GM21390 (cell line): ENCODE measurements at regions not wholly inside any gene's neighbourhood (a gene's known extent, or its start where the extent isn't known, plus 50 kb on each side); places are given as distances from the start of the nearest gene placed in this dataset.

Experiments
- ATAC-seq: cut with Tn5 transposase; IDR thresholded peaks from one replicate; pipeline ENCODE4 v1.9.1; 2021; ENCODE audit not compliant: unreplicated experiment

GRCh38 chr3:23644099-23644498, 161.7 kb upstream of the UBE2E1 start:
- no peak for ATAC-seq

- ATAC-seq = no peak
Measured at GRCh38 chr3:23644676-23645075, 161.1 kb upstream of the UBE2E1 start.

GRCh38 chr3:23645533-23646183, 160.1 kb upstream of the UBE2E1 start:
- no peak for ATAC-seq

- no peak for ATAC-seq
Measured at GRCh38 chr3:23646184-23646920, 159.4 kb upstream of the UBE2E1 start.

DNA sequence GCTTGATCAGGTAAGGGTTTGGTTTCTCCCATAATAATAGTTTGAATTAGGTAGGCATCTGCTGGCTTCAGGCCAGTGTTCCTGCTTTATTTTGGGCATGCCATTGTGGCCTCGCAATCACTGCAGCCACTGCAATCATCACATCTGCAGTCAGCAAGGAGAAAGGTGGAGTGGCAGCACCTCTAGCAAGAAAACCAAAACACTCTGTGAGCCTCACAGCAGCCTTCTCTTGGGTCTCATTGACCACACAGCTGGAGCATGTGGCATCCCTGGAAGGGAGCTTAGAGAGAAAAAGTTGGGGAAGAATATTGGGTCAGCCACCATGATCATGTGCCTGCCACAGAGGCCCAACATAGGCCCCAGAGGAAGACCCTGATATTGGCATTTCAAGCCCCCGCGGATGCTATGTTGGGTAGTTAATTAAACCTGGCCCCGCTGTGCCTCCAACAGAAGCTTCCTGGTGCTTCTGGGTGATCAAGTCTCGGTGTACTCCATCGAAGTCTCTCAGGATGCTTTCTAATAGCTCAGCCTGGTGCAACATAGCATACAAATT, 158.0 kb upstream of the UBE2E1 start:
- ATAC-seq = no peak

DNA sequence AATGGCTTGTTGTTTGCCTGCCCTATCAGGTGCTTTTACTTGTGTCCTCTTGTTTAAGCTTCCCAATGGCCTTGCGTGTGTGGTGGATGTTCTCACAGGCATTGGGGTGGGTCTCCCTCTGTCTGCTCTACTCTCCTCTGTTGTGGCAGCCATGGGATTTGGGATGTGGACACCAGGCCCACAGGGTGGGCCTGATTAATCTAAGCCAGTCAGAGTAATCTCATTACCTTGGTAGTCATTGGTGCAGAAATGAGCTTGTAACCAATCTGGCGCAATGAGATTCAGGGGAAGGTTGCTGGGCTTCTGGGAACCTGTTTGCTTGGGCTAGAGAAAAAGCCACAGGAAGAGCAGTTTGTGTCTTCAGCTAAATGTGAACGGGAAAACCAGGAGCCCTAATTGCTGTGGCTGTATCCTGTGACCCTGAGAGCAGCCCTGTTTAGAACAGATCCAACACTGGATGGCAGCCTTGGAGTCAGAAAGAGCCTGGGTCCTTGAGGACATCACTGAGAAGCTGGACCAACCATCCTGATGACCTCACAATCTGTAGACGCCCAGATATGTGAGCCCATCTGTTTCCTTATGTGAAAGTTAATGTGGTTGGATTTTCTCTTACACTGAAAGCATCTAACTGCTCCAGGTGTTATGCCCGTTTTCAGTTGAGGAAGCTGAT, 157.3 kb upstream of the UBE2E1 start:
- no peak for ATAC-seq

GRCh38 chr3:23648996-23649395, 156.8 kb upstream of the UBE2E1 start:
- ATAC-seq = no peak

DNA sequence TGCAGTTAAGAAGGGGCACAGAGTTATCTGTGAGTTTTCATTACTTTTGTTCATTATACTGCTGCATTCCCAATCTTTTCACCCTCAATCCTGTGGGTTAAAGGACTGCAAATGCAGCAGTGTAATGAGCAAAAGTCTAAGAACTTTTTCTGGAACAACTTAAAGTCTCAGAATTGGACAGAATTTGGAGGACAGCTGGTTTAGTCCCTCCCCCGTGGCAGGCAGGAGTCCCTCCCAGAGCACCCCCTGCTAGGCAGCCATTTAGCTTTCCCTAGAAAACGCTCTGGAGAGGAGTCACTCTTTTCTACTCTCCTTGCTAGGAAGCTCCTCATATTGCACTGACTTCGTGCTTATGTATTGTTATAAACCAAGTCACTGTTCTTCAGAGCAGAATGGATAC, 156.3 kb upstream of the UBE2E1 start:
- ATAC-seq = no peak

DNA sequence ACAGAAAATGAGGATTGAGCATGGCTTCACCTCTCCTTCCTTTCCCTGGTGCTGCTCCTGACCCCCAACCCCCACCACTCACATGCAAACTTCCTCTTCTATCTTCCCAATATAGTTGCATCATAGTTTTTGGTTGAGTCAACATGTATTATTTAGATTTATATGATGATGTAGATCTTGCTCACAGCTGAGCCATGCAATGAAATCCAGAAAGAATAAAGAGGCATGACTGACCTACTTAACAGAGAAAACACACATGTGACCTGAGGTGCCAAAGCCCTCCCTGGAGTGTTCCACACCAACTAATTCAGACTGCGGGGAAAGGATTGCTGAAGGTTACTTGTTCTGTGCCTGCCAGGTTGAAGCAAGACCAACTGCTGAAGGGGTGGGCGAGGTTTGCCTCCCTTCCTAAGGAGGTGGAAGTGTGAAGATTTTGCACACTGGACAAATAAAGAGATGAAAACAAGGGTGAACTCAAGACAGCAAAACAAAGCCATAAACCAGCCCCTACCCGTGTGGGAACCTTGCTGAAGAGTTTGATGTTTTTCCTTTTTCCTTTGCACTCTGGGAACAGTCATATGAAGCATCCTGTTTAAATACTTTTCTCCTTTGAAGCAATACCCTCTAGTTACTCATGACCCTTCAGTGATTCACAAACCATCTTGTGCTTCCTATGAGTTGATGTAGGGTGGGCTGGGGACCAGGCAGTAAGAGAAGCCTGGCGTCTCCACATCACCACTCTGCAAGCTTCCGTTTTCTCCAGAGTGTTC, 155.2 kb upstream of the UBE2E1 start:
- no peak for ATAC-seq

GRCh38 chr3:23653647-23654525, 151.9 kb upstream of the UBE2E1 start:
- ATAC-seq = peak; percentile 94

GRCh38 chr3:23654571-23654970, 151.2 kb upstream of the UBE2E1 start:
- peak; percentile 29 for ATAC-seq

GRCh38 chr3:23655749-23656148, 150.0 kb upstream of the UBE2E1 start:
- no peak for ATAC-seq

DNA sequence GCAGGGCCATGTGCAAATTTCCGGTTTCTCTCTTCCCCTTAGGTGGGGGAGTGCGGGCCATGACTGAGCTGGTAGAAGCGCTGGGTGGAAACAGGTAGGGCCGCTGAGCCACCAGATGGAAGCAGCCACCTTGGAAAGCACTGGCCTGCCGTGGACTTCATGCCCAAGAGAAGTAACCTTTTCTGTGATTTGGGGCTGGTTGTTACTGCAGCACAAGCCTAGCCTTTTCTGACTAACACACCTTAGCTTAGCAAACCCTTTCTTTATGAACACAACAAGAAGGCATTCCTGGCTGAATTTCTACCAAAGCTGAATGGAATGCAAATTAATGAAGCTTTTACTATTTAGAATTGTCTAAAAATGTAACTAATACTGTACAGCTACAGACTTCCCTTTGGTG, 149.6 kb upstream of the UBE2E1 start:
- no peak for ATAC-seq

GRCh38 chr3:23656821-23657220, 148.9 kb upstream of the UBE2E1 start:
- ATAC-seq = no peak

- no peak for ATAC-seq
Measured at GRCh38 chr3:23657647-23658046, 148.1 kb upstream of the UBE2E1 start.

DNA sequence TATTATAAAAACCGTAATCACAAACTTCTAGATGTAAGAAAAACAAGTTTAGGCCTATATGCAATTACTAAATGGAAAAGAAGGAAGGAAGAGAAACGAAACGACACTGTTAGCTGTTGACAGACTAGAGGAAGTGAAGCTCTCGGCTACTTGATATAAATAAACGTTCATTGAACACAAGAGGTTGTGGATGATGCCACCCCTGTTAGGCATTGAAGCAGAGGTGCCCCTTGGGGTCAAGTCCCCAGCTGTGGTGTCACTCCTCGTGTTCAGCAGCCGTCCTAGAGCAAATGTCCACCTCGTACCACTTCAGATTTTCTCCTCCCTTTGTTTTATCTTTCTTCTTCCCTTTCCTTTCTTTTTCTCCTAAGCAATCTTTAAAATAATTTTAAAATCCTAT, 146.5 kb upstream of the UBE2E1 start:
- peak; percentile 71 for ATAC-seq

DNA sequence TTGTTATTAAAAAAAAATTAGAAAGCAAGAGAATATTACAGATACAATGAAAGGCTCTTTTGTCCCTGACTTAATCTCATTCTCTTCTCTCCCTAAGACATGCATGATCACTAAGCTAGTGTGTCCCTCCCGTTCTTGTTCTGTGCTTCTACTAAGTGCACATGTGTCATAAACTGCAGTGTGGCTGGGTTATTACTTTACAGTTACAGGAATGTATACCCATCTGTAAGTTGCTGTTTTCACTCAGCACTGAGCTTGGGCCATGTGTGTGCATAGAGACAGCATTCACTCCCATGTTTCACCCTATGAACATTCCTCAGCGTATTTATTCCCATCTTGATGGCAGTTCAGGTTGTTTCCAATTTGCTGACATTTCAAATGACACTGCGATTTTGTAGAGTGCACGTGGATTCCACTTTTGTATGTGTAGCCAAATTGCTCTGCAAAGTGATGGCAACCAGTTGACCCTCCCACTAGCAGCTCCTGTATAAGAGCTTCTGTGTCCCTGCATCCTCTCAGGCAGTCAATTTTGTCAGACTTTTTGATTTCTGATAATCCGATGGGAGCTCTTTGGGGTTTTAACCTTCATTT, 145.8 kb upstream of the UBE2E1 start:
- no peak for ATAC-seq

DNA sequence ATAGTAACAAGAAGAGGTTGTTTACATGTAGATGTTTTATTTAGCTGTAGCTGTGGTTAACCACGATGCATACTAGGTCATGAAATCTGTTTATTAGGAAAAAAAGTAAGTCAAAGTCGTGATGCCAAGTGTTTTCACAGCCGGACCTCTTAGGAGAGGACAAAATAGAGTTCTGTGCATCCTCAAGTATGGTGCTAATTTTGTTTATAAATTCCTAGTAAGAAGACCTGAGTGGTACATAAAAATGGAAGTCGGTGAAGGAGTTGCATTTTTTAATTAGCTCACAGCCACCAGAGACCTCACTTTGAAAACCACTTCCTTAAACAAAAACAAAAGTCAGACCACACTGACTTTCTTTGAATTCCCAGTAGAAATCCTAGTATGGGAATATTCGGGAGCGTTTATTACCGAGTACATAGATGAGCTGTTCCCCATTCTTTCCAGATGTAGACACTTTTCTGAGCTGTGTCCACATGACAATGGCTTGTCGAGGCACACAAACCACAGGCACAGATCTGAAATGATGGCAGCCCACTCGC, 143.6 kb upstream of the UBE2E1 start:
- no peak for ATAC-seq

DNA sequence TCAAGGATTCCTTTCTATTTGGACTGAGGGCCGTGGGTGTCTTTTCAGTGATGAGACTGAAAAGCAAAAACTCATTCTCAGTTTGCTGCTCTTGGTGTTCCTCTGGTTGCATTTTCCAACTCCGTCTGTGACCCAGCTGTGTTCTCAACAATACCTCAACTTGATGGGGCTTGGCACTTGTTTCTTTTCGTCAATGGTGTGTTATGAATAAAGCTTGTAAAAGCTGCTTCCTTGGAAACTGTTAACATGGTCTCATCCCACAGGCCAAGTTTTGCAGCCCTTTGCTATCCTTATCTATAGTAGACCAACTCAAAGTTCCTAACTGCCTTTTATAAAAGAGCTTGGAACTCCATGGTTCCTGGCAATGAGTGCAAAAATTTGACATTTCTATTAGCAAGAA, 142.5 kb upstream of the UBE2E1 start:
- no peak for ATAC-seq
